ENCODE measurements at regions not wholly inside any gene's neighbourhood (a gene's known extent, or its start where the extent isn't known, plus 50 kb on each side); places are given as distances from the start of the nearest gene placed in this dataset.

- DNase-seq (ENCODE audit: insufficient read length, low spot score) (no peak), FAIRE-seq (no peak)
These were observed 344.9 kb downstream of the RBM43 start for GRCh38 chr2:150916467-150917396.

GRCh38 chr2:150911766-150912280 lies 349.8 kb downstream of the RBM43 start:
- DNase-seq (ENCODE audit: insufficient read length, low spot score), result peak; percentile 13
- FAIRE-seq, result peak; percentile 38

- DNase-seq (ENCODE audit: insufficient read length, low spot score) (no peak), FAIRE-seq (no peak)
These were observed 352.1 kb downstream of the RBM43 start for GRCh38 chr2:150909613-150910012.

- no peak for DNase-seq (ENCODE audit: insufficient read length, low spot score)
- FAIRE-seq, result no peak
These were observed 352.6 kb downstream of the RBM43 start for GRCh38 chr2:150909090-150909489.

- no peak for DNase-seq (ENCODE audit: insufficient read length, low spot score)
- no peak for FAIRE-seq
These were observed 354.2 kb downstream of the RBM43 start for GRCh38 chr2:150907466-150907865.

- DNase-seq (ENCODE audit: insufficient read length, low spot score), result no peak
- FAIRE-seq, result no peak
These were observed 358.2 kb downstream of the RBM43 start for GRCh38 chr2:150903461-150903860.

- DNase-seq (ENCODE audit: insufficient read length, low spot score) (no peak), FAIRE-seq (no peak)
These were observed 358.6 kb downstream of the RBM43 start for GRCh38 chr2:150903055-150903454.

GRCh38 chr2:150900913-150901312 lies 360.8 kb downstream of the RBM43 start:
- FAIRE-seq (no peak), DNase-seq (ENCODE audit: insufficient read length, low spot score) (no peak)

- no peak for FAIRE-seq
- DNase-seq (ENCODE audit: insufficient read length, low spot score), result no peak
These were observed 365.7 kb downstream of the RBM43 start for GRCh38 chr2:150895968-150896367.

- no peak for FAIRE-seq
- DNase-seq (ENCODE audit: insufficient read length, low spot score), result no peak
These were observed 372.5 kb downstream of the RBM43 start for GRCh38 chr2:150889141-150889540.

GRCh38 chr2:150888337-150888736 lies 373.3 kb downstream of the RBM43 start:
- FAIRE-seq, result no peak
- DNase-seq (ENCODE audit: insufficient read length, low spot score), result no peak

- no peak for DNase-seq (ENCODE audit: insufficient read length, low spot score)
- no peak for FAIRE-seq
These were observed 373.7 kb downstream of the RBM43 start for GRCh38 chr2:150887926-150888325.

GRCh38 chr2:150885774-150886386 lies 375.8 kb downstream of the RBM43 start:
- FAIRE-seq (no peak), DNase-seq (ENCODE audit: insufficient read length, low spot score) (no peak)

GRCh38 chr2:150885236-150885635 lies 376.4 kb downstream of the RBM43 start:
- no peak for DNase-seq (ENCODE audit: insufficient read length, low spot score)
- no peak for FAIRE-seq

GRCh38 chr2:150883613-150883895 lies 378.1 kb downstream of the RBM43 start:
- FAIRE-seq, result no peak
- no peak for DNase-seq (ENCODE audit: insufficient read length, low spot score)

GRCh38 chr2:150882751-150883612 lies 378.7 kb downstream of the RBM43 start:
- FAIRE-seq, result no peak

GRCh38 chr2:150880986-150881385 lies 380.7 kb downstream of the RBM43 start:
- FAIRE-seq (no peak), DNase-seq (ENCODE audit: insufficient read length, low spot score) (no peak)

More at GRCh38 chr2:150882751-150883612, 378.7 kb downstream of the RBM43 start:
- DNase-seq (ENCODE audit: insufficient read length, low spot score), result no peak

- DNase-seq (ENCODE audit: insufficient read length, low spot score), result no peak
- no peak for FAIRE-seq
These were observed 383.3 kb downstream of the RBM43 start for GRCh38 chr2:150878356-150878755.

- no peak for FAIRE-seq
- no peak for DNase-seq (ENCODE audit: insufficient read length, low spot score)
These were observed 385.3 kb downstream of the RBM43 start for GRCh38 chr2:150876251-150876950.

GRCh38 chr2:150873396-150873772 lies 385.9 kb upstream of the RND3 start:
- DNase-seq (ENCODE audit: insufficient read length, low spot score) (no peak), FAIRE-seq (no peak)
